Inflammatory macrophage treated with lipopolysaccharide for 1 hour (primary cell): ENCODE measurements at regions not wholly inside any gene's neighbourhood (a gene's known extent, or its start where the extent isn't known, plus 50 kb on each side); places are given as distances from the start of the nearest gene placed in this dataset.

Source experiments
- DNase-seq, 2 donors: peaks; one replicate each; pipeline ENCODE4 v3.0.0-alpha.2; 2020 to 2022

DNA sequence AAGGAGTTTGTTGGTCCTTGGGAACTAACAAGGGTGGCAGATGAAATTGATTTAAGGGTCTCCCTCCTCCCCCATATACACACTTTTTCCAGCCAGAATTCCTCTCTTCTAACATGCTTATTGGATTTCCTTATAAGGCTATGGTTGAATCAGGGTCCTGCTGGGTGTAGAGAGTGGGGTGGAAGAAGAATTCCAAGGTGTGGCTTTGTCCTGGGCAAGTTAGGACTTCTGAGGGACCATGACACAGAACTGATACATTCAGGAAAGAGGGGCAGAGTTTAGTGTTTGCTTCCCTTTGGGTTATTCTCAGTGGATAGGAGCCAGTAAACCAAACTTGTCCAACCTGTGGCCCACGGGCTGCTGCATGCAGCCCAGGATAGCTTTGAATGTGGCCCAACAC, 116.5 kb downstream of the SNX18 start:
- DNase-seq = no peak

GRCh38 chr5:54632131-54632701, 114.7 kb downstream of the SNX18 start:
- no peak for DNase-seq

GRCh38 chr5:54630738-54631359, 113.3 kb downstream of the SNX18 start:
- no peak for DNase-seq

DNA sequence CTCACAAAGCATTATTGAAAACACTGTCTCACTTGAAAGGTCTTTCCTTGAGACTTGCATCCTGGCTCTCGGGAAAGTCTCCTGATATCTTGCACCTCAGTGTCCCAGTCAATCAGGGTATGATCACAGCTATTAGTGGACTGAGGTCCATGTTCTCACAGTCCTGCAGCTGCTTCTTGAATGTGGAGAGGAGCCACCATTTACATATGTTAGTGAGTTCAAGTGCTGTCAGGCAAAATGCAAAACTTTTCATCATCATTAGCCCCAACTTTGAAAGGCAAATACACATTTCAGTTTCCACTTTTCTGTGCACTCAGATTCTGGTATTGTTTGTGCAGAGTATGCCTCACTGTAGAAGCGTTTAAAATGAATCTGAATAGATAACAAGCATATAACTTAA, 111.6 kb downstream of the SNX18 start:
- DNase-seq = no peak

GRCh38 chr5:54628050-54628449, 110.5 kb downstream of the SNX18 start:
- DNase-seq = no peak

DNA sequence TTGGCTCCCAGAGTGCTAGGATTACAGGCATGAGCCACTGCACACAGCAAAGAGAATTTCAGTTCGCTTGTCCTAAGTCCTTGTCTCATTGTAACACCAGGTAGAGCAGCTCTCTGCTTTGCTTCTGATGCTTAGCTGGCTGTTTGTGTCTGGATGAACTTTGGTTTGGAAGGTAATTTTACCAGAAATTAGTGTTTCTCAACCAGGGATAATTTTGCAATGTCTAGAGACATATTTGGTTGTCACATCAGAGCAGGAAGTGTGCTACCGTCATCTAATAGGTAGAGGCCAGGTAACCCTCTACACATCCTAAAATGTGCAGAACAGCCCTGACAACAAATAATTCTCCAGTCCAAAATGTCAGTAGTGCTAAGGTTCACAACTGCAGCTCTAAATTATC, 108.8 kb downstream of the SNX18 start:
- no peak for DNase-seq

GRCh38 chr5:54624805-54625568, 107.4 kb downstream of the SNX18 start:
- no peak for DNase-seq

DNA sequence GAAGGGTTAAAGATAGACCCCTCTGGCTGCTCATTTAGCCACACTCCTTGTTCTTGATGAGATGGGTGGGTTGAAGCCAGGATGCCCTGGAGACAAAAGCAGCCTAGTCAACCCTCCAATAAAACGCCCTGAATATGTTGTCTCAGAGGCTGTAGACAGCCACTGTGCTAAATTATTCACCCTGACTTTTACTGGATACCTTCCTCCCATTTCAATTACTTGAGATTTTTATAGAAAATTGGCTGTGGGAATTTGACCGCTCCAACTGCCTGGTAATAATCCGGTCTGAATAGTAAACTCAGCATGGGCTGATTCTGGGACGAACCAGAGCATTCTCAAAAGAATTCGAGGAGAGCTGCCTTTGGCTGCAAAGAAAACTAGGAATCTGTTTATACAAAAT, 104.2 kb downstream of the SNX18 start:
- no peak for DNase-seq

GRCh38 chr5:54621048-54621447, 103.5 kb downstream of the SNX18 start:
- no peak for DNase-seq

GRCh38 chr5:54620141-54620933, 102.8 kb downstream of the SNX18 start:
- DNase-seq = peak; percentile 32 to 66

- DNase-seq = no peak
Observed at GRCh38 chr5:54619731-54620130, 102.2 kb downstream of the SNX18 start.

DNA sequence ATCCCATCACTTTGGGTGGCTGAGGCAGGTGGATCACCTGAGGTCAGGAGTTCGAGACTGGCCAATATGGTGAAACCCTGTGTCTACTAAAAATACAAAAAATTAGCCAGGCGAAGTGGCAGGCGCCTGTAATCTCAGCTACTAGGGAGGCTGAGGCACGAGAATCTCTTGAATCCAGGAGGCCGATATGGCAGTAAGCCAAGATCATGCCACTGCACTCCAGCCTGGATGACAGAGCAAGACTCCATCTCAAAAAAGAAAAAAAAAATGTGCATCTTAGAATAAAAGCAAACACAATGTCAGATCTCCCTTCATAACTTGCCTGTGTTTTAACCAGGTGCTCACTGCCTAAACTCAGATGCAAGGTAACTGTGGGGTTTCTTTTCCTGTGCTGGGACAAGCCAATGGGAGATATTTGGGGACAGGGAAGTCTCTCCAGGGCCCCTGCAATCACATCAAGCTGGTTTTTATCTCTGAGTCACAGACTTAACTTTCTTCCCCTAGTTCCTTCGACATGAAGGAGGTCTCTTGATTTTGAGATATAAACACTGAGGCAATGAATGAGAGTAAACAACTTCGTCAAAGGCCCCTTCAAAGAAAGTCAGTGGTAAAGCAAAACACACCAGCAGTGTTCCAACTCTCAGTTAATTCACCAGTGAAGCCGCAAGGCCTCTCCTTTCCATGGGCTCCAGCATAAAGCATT, 99.1 kb downstream of the SNX18 start:
- DNase-seq = no peak

- peak; percentile 71 to 91 for DNase-seq
Observed at GRCh38 chr5:54616031-54616430, 98.5 kb downstream of the SNX18 start.

DNA sequence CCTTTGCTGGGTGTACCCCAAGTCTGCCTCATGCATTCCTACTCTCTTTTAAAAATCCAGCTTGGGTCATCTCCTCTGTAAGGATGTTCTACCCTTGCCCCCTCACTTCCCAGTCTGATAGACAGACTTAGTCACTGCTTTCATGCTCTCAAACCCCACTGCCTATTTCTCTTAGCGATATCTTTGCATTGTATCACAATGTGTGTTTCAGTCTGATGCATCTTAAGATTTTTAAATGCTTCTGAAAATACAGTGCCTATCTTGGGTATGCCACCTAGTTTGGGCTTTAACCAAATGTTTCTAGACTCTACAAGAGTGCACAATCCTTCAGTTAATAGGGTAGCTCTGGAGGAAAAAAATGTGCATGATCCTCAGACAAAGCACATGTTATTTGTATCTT, 97.8 kb downstream of the SNX18 start:
- peak in 1 of 2 donors; percentile 35 for DNase-seq

DNA sequence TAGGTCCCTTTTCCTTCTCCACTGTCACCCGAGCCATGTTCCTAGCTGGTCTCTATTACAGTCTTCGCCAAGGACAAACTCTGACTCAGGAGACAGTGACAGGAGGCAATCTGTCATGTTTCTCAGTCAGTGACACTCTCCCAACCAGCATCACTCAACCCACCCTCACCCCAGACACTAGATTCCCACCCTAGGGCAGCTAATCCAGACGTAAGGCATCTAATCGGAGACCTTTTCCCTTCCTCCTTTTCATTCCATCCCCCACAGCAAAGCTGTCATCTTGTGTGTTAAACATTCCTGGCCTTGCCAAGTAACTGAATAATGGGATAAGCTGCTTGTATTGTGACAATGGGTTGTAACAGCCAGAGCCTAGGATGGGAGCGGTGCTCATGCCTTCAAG, 95.2 kb downstream of the SNX18 start:
- no peak for DNase-seq

DNA sequence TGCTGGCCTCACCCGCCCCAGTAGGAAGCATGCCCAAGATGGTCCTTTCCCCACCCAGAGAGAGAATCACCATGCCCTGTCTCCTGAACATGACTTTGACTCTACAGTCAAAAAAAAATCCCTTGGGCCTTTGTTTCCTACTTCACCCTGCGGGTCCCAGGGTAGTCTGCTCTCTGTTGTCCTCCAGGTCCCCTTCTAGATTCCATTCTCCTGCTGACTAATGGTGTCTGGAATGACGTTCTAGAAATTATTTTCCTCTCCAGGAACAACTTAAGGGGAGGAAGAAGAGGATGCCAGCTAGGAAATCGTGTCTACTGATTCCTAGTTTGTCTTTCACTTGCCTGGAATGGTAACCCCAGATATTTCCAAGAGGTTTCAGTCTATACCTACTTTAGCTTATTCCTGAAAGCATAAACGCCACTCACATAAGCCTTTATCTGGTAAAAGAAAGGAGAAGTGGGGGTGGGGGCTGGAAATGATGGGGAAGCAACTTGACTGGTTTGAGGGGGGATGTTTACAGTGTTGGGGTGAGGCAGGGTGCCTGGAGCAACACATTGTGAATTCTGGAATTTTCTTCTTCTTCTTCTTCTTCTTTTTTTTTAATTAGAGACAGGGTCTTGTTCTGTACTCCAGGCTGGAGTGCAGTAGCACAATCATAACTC, 93.9 kb downstream of the SNX18 start:
- peak; percentile 33 to 45 for DNase-seq

GRCh38 chr5:54610197-54610944, 92.8 kb downstream of the SNX18 start:
- peak; percentile 72 to 76 for DNase-seq

DNA sequence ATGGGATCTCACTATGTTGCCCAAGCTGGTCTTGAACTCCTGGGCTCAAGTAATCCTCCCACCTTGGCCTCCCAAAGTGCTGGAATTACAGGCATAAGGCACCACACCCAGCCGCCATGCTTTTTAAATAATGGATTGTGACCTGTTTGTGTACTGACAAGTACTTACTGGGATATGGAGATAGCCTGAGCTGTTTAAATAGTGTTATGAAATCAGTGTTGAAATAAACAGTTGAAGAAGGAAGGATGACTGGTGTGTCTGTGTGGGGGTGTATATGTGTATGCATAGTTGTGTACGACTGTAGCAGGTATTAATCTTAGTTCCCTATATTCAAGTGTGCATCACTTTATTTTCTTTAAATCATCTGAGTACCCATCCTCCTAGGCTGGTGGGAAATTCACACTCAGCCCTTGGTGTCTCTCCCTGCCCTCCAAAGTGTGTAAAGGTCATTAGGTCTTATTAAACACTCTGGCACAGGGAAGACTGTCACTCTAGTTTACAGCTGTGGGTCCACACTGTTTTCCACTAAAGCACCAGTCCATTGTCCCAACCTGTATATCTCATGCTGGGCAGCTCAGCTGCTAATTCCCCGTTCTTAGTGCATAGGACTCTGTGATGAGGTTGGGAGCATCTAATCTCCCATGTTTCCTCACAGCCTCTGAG, 91.0 kb downstream of the SNX18 start:
- DNase-seq = peak; percentile 59 to 78

DNA sequence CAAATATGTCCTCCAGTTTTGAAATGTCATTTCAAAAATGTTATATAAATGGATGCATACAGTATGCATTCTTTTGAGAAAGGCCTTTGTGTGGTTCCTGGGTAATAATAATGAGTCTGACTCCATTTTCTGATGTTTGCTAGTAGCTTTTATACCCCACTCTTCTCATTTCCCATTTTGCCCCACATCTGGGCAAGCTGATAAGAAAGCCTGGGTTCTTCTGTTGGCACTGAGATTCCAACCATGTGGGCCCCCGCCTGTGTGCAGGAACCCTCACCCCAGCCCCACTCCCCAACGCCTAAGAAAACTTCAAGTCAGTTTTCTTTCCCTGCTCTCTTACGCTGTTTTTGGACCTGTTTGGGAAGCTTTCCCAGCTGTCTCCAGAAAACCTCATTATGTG, 89.4 kb downstream of the SNX18 start:
- DNase-seq = no peak

DNA sequence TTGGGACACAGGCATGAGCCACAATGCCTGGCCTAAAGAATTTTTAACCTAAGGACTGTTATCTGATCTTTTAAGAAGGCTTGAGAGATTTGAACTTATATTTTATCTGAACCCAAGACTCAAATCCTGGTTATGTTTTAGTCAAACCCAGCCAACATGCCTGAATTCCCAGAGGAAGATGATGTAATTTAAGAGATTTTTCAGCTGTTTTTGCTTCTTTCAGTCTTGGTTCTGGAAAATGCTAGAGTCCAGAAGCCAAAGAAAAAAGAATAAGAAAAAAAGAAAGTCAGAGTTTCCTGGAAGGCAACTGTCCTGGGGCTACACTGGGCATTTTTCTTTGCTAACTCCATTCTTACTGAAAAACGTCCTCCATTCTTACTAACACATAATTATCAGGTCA, 85.8 kb downstream of the SNX18 start:
- DNase-seq = no peak

- DNase-seq = no peak
Observed at GRCh38 chr5:54602475-54602874, 84.9 kb downstream of the SNX18 start.
